GM20431 (cell line): ENCODE measurements at regions not wholly inside any gene's neighbourhood (a gene's known extent, or its start where the extent isn't known, plus 50 kb on each side); places are given as distances from the start of the nearest gene placed in this dataset.

Experiments used
- in situ Hi-C: fragments of 300-500 bp; cut with MseI, MboI; formaldehyde crosslinking; loops from one replicate; pipeline ENCODE4 v1.15.0; 2020; ENCODE audit warnings: low sequenced_read_pairs; ENCODE audit not compliant: unreplicated experiment

GRCh38 chr14:87879389-87879788 lies 113.6 kb downstream of the GALC start:
- in situ Hi-C loops = no loop called here

- in situ Hi-C loops = no loop called here
Measured at GRCh38 chr14:87878959-87879358, 114.0 kb downstream of the GALC start.

DNA sequence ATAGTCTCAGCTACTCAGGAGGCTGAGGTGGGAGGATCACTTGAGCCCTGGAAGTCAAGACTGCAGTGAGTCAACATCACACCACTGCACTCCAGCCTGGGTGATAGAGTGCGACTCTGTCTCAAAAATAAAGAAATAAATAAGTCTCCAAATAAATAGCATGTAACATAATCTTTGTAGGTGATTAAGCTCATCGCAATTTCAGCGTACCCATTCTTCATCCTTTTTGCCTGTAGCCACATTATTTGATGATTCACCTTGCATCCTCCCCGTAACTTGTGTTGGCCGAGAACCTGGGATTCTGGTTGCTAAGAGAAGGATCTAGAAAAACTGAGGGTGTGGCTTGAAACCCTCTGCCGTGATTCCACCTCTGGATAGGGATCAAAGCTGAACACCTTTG lies 115.1 kb downstream of the GALC start:
- in situ Hi-C loops = no loop called here

- in situ Hi-C loops = no loop called here
Measured at GRCh38 chr14:87874676-87875075, 118.3 kb downstream of the GALC start.

DNA sequence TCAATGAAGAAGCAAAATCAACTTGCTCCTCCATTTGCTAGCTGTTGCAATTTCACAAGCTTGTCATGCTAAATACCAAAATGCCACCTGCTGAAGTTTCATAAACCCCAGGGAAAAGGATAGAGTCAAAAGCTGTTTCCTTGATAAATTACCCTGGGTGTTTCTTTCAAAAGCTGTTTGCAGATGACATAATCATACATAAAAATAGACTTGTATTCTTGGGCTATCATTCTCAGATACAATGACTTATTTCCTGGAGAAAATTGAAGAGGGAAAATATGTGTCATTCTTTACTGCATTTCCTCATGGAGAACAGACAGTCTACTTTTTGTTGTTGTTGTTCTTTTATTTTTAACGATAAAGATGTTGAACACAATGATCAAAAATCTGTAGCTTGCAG lies 119.2 kb downstream of the GALC start:
- in situ Hi-C loops = no loop called here

GRCh38 chr14:87869619-87870583 lies 123.1 kb downstream of the GALC start:
- in situ Hi-C loops = no loop called here

DNA sequence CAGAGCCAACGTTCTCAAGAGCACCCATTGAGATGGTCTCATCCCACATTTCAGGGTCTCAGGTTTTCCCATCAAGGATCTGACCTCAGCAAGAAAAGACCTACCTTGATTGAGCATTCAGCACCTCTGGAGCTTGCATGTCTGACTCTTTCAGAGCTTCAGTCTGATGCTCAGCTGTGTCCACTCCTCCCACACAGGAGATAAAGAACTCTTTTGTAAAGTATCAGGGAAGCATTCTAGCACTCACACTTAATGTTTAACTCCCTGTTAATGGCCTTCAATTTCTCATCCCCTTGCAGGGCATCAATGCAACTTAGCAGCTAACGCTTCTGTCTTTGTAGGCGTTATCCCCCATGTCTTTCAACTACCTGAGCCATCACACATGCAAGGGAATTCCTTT lies 124.1 kb downstream of the GALC start:
- in situ Hi-C loops = no loop called here

DNA sequence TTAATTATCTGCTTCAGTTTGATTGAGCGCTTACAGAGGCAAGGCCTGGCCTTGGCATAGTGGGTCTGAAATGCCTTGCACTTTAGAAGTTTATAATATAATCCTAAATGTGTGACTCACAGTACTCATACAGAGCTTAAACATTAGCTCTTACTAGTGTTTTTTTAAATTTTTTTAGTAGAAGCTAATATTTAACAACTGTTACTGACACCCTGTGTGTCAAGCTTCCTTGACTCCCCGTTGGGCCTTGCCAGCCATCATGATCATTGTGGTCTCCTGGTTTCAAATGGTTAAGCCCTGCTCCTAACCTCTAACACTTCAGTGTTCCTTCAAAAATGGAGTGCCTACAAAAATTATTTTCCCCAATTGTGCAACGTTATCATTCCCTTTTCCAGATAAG lies 126.9 kb downstream of the GALC start:
- in situ Hi-C loops = no loop called here

- in situ Hi-C loops = no loop called here
Measured at GRCh38 chr14:87864356-87865270, 128.4 kb downstream of the GALC start.

DNA sequence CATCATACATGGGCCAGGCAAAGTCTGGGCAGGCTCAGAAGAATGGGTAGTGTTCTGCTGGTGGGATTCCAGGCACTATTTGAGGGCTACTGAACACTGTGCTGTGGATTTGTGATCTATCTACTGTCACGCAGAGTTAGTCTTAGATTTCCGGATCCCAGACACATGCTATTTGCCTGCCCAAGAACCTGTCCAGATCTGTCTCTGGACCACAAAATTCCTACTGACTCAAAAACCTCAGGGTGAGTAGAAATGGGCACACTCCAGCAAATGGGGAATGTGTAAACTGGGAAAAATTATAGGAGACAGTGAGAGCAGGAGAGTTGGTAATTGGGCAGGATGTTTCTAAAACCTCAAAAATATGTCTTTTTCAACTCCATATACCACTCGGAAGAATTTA lies 129.9 kb downstream of the GALC start:
- in situ Hi-C loops = no loop called here

DNA sequence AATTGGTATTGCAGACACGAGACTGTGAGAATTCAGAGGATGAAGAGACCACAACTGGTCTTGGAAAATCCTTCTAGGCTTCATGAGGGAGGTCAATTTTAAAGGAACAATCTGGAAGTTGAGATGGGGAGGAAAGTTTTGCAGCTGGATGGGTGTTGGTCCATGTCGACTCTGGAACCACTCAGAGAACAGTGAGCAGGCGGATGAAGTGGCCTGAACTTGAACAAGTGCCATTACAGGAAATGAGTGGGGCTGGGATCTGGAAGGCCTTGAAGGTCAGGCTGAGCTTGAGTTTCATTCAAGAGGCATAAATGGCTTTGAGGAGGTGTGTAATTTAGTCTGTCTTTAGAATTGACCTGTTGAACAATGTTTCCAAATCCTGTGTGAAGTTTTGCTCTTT lies 140.9 kb downstream of the GALC start:
- in situ Hi-C loops = no loop called here

DNA sequence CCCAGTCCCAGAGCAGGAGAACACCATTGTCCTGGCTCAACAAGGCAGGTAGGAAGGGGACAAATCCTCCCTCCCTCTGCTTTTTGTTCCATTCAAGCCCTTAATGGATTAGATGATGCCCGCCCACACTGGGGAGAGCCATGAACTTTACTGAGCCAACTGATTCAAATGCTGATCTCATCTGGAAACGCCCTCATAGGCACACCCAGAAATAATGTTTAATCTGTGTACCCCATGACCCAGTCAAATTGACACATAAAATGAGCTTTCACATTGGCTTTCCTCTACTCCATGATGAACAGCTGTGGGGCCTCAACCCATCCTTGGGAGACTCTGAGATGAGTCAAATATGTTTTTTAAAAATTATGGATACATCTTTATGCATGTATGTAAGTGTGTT lies 141.8 kb downstream of the GALC start:
- in situ Hi-C loops = no loop called here

DNA sequence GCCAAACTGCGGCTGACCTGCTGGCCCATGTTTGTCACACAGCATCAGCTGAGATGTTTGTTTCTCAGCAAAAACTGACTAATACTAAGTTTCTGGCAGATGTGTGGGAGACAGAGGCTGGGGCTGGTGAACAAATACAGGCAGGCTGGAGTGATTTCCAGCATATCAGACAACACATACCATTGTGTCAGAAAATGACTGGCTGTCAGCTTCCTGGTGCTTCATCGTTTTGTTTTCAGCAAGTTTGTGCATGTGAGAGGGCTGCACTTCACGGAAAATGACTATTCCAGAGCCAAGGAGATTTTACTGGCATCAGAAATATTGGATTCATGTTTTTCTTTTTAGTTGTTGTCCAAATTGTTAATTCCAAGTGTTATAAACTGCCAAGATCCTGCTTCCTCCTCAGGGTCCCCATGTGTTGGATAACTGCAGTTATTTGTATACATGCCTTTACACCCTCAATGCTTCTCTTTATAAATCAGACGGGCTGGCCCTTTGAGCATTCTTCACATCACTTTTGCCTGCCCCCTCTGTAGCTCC lies 145.7 kb downstream of the GALC start:
- in situ Hi-C loops = no loop called here

GRCh38 chr14:87840906-87841305 lies 152.1 kb downstream of the GALC start:
- in situ Hi-C loops = no loop called here

DNA sequence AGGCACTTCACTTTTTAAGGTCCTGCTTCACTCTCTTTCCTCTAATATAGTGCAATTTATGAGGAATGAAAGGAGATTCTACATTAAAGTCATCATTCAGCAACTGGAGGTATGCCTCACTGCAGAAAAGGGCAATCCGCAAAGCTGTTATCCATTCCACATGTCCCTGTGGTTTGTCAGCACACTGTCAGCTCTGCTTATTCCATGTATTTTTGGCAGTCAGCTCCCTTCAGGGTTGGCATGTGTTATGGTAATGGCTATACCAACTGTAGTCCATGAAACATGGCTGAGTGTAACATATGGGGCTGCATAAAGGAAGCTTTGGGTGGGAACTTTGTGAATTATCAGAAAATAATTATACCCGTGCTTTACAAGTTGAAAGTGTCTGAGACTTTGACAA lies 154.1 kb downstream of the GALC start:
- in situ Hi-C loops = no loop called here

DNA sequence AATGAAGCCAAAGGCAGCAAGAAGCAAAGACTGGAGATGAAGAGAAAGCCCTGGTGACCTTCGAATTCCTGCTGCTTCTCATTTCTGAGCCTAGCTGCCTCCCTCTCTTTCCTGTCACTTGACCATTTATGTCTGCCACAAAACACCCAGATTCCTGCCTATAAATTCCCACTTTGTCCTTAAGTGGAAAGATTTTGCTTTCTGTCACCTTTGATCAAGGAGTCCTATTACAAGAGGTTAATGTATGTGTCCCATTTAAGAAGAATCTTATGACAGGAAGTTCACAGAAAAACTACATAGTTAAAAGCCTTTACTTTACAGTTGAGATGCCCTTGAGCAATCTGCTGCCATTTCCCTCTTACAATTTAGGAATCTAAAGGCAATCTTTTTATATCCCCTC lies 155.7 kb downstream of the GALC start:
- in situ Hi-C loops = no loop called here

DNA sequence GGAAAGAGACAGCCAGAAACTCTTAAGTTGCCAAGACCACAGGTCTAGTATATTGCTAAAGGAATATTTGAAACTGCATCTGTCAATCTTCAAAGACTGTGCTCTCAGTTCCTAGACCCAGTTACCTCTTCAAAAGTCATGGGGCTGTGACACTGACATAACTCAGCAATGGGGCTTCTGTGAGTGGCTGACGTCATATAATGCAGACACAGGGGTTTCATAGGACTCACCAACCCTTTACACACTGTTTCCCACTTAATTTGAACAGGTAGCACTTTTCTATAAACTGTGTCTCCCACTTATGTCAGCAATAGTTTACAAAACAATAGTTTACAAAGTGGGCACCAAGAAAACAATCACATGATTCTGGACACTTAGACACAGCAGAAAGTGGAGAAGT lies 158.4 kb downstream of the GALC start:
- in situ Hi-C loops = no loop called here

DNA sequence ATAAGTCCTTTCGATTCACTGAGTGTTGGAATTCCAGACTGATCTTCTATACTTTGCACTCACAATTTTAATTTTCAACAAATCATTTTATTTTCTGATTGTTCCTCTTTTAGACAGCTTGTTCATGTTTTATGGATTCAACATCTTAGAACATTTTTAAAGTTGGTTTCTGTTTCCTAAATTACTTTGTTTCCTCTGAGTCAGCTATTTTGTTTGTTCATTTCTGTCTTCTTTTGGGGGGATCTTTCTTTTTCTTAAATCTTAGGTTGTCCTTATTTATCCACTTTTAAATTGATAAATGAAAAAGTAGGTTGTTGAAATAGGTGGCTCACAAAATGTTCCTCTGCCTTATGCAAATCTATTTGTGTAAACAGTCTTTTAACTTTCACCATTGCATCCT lies 160.0 kb downstream of the GALC start:
- in situ Hi-C loops = no loop called here

GRCh38 chr14:87830443-87831096 lies 162.4 kb downstream of the GALC start:
- in situ Hi-C loops = no loop called here

GRCh38 chr14:87829543-87829942 lies 163.4 kb downstream of the GALC start:
- in situ Hi-C loops = no loop called here
